ENCODE measurements at regions not wholly inside any gene's neighbourhood (a gene's known extent, or its start where the extent isn't known, plus 50 kb on each side); places are given as distances from the start of the nearest gene placed in this dataset.

DNA sequence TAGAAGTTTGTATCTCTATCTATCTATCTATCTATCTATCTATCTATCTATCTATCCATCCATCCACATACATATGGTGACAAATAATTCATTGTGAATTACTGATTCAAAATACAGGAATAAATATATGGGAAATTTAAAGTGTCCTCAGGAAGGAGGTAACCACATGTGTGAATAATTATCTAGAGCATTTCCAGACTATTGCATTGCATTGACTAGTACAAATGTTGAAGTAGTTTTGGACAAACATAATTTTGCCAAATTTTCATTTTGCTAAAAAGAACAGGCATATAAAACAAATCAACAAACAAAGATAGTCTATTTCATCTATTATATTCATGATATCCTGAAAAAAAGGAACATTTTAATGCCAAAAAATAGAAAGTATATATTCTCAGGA is 192.7 kb downstream of the UTRN start:
- no peak for DNase-seq (ENCODE audit: low spot score)
- Histone ChIP-seq H3K9me3 (ENCODE audit: low read depth, low read length, poor library complexity, severe bottlenecking) (no peaks in the 10 kb centered on the region), H3K4me1 (ENCODE audit: insufficient read depth, low read length, poor library complexity, severe bottlenecking) (no peaks in the 10 kb centered on the region), H3K27ac (ENCODE audit: low read depth, low read length, poor library complexity, severe bottlenecking) (no peak overlapping the region), H3K27me3 (replicated peaks; ENCODE audit: insufficient read depth, low read depth, low read length, poor library complexity) (no peaks in the 10 kb centered on the region), H3K36me3 (ENCODE audit: insufficient read depth, low read length, poor library complexity, severe bottlenecking) (no peaks in the 10 kb centered on the region), H3K4me3 (ENCODE audit: low read depth, low read length, poor library complexity, severe bottlenecking) (no peak overlapping the region)
- ChIA-PET CTCF (no interaction called here), POLR2A (ENCODE audit: low non-redundant PET) (no interaction called here)
- BruUV-seq (replicated peaks): no TSS peak
- no peak for TF ChIP-seq EZH2 (IDR thresholded peaks at IDR 0.05; ENCODE audit: borderline replicate concordance, low read depth, low read length, poor library complexity, severe bottlenecking)
- TF ChIP-seq, protein P1, sequence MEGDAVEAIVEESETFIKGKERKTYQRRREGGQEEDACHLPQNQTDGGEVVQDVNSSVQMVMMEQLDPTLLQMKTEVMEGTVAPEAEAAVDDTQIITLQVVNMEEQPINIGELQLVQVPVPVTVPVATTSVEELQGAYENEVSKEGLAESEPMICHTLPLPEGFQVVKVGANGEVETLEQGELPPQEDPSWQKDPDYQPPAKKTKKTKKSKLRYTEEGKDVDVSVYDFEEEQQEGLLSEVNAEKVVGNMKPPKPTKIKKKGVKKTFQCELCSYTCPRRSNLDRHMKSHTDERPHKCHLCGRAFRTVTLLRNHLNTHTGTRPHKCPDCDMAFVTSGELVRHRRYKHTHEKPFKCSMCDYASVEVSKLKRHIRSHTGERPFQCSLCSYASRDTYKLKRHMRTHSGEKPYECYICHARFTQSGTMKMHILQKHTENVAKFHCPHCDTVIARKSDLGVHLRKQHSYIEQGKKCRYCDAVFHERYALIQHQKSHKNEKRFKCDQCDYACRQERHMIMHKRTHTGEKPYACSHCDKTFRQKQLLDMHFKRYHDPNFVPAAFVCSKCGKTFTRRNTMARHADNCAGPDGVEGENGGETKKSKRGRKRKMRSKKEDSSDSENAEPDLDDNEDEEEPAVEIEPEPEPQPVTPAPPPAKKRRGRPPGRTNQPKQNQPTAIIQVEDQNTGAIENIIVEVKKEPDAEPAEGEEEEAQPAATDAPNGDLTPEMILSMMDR (conservative IDR thresholded peaks at IDR 0.05; ENCODE audit: low read depth, low read length): no peak
- intact Hi-C loops (cut with micrococcal nuclease; ENCODE audit: unreplicated experiment): no loop called here

DNA sequence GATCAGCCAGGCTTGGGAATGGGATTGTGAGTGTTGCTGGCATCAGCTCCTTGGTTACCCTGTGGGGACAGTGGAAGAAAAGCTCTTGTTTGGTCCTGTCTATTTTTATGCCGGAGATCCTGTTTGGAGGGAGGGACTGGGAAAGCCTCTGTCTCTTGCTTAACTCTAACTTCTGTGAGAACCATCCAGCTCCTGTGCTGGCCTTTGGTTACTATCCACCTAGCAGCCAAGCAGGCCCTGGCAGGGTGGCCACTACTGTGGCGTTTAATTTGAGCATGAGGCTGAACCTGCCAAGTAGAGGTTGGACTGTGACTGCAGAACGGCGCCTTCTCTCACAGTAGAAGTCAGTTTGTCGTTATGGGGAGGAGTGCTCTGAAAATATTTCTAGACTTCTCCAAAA is 193.3 kb downstream of the UTRN start:
- DNase-seq (ENCODE audit: low spot score): no peak
- Histone ChIP-seq H3K36me3 (ENCODE audit: insufficient read depth, low read length, poor library complexity, severe bottlenecking) (no peaks in the 10 kb centered on the region), H3K27me3 (replicated peaks; ENCODE audit: insufficient read depth, low read depth, low read length, poor library complexity) (no peaks in the 10 kb centered on the region), H3K4me3 (ENCODE audit: low read depth, low read length, poor library complexity, severe bottlenecking) (no peak overlapping the region), H3K9me3 (ENCODE audit: low read depth, low read length, poor library complexity, severe bottlenecking) (no peaks in the 10 kb centered on the region), H3K27ac (ENCODE audit: low read depth, low read length, poor library complexity, severe bottlenecking) (no peak overlapping the region), H3K4me1 (ENCODE audit: insufficient read depth, low read length, poor library complexity, severe bottlenecking) (no peaks in the 10 kb centered on the region)
- CTCF ChIA-PET: no interaction called here
- POLR2A ChIA-PET (ENCODE audit: low non-redundant PET): no interaction called here
- intact Hi-C loops (cut with micrococcal nuclease; ENCODE audit: unreplicated experiment): no loop called here
- no TSS peak for BruUV-seq (replicated peaks)
- TF ChIP-seq, protein P1 (conservative IDR thresholded peaks at IDR 0.05; ENCODE audit: low read depth, low read length): no peak
- no peak for TF ChIP-seq EZH2 (IDR thresholded peaks at IDR 0.05; ENCODE audit: borderline replicate concordance, low read depth, low read length, poor library complexity, severe bottlenecking)

DNA sequence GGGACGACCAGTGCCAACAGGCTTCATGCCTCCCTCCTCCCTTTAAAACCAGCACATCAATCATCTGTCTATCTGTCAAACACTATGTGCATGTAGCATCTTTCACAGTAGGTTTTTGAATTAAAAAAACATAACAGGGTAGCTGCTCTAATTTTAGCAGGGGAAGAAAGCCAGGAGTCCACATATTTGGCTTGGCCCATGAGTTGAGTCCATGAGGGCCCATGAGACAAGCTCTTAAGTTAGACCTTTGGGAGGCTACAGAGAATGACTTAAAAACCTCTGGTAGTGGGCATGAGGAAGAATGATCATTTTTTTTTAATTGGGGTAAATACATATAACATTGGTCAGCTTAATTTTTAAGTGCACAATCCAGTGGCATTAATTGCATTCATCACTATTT is 194.9 kb downstream of the UTRN start:
- POLR2A ChIA-PET (ENCODE audit: low non-redundant PET): no interaction called here
- no TSS peak for BruUV-seq (replicated peaks)
- H3K36me3 ChIP-seq (ENCODE audit: insufficient read depth, low read length, poor library complexity, severe bottlenecking): no peaks in the 10 kb centered on the region

More for the DNA sequence above, 194.9 kb downstream of the UTRN start:
- Histone ChIP-seq H3K4me1 (ENCODE audit: insufficient read depth, low read length, poor library complexity, severe bottlenecking) (no peaks in the 10 kb centered on the region), H3K27me3 (replicated peaks; ENCODE audit: insufficient read depth, low read depth, low read length, poor library complexity) (no peaks in the 10 kb centered on the region), H3K9me3 (ENCODE audit: low read depth, low read length, poor library complexity, severe bottlenecking) (no peaks in the 10 kb centered on the region), H3K4me3 (ENCODE audit: low read depth, low read length, poor library complexity, severe bottlenecking) (no peak overlapping the region), H3K27ac (ENCODE audit: low read depth, low read length, poor library complexity, severe bottlenecking) (no peak overlapping the region)
- CTCF ChIA-PET: interaction anchor here (0.5 kb wide), 1 partner anchor 377 kb away, joined by 5 read pairs; no protein-coding TSS in a partner anchor
- TF ChIP-seq, protein P1 (conservative IDR thresholded peaks at IDR 0.05; ENCODE audit: low read depth, low read length): no peak
- TF ChIP-seq EZH2 (IDR thresholded peaks at IDR 0.05; ENCODE audit: borderline replicate concordance, low read depth, low read length, poor library complexity, severe bottlenecking): no peak
- no peak for DNase-seq (ENCODE audit: low spot score)
- intact Hi-C loops (cut with micrococcal nuclease; ENCODE audit: unreplicated experiment): loop anchor here (5.0 to 10.0 kb wide), 2 partner anchors 195 to 903 kb away; partner anchors contain the start of gene UTRN
